ENCODE measurements at regions not wholly inside any gene's neighbourhood (a gene's known extent, or its start where the extent isn't known, plus 50 kb on each side); places are given as distances from the start of the nearest gene placed in this dataset.

DNA sequence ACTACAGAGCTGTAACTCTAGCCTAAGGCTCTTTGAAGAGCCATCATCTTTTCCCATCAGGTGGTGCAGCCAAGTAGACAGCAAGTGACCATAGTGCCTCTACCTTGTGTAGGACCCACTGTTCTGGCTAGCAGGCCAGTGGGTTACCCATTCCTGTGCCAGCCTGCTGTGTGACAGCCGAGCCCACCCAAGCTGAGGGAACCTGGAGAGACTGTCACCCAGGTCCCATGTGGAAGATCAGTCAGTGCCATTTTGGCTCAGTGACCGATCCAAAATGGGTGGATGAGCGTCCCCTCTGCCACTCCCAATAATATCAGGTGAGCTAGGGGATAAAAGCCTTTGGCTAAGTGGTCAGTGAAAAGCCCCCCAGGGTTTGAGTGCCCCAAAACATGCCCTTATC is 417.9 kb downstream of the MATN1 start:
- in situ Hi-C loops (cut with MboI; ENCODE audit: low sequenced_read_pairs), result no loop called here
- no peak for DNase-seq (ENCODE audit: low spot score in 2 of 2)
- no peaks in the 10 kb centered on the region for H3K27me3 ChIP-seq (ENCODE audit: low read depth)
- no peaks in the 10 kb centered on the region for H3K36me3 ChIP-seq (replicated peaks)
- H3K4me3 ChIP-seq, result no peak overlapping the region
- H3K9me3 ChIP-seq, result no peaks in the 10 kb centered on the region
- H3K4me1 ChIP-seq, result no peaks in the 10 kb centered on the region; the same call in 1 of the 2 replicates

GRCh38 chr1:30305061-30305460 is 418.3 kb downstream of the MATN1 start:
- H3K27me3 ChIP-seq (ENCODE audit: low read depth), result no peaks in the 10 kb centered on the region
- no peak overlapping the region for H3K4me3 ChIP-seq
- DNase-seq (ENCODE audit: low spot score in 2 of 2), result no peak
- no peaks in the 10 kb centered on the region for H3K36me3 ChIP-seq (replicated peaks)
- in situ Hi-C loops (cut with MboI; ENCODE audit: low sequenced_read_pairs), result no loop called here
- no peaks in the 10 kb centered on the region; the same call in 1 of the 2 replicates for H3K4me1 ChIP-seq
- H3K9me3 ChIP-seq, result no peaks in the 10 kb centered on the region

GRCh38 chr1:30304080-30304479 is 419.3 kb downstream of the MATN1 start:
- no peaks in the 10 kb centered on the region for H3K27me3 ChIP-seq (ENCODE audit: low read depth)
- no peak for DNase-seq (ENCODE audit: low spot score in 2 of 2)
- no peak overlapping the region for H3K4me3 ChIP-seq
- H3K36me3 ChIP-seq (replicated peaks), result no peaks in the 10 kb centered on the region
- H3K4me1 ChIP-seq, result no peaks in the 10 kb centered on the region; the same call in 1 of the 2 replicates
- no peaks in the 10 kb centered on the region for H3K9me3 ChIP-seq
- in situ Hi-C loops (cut with MboI; ENCODE audit: low sequenced_read_pairs), result no loop called here

GRCh38 chr1:30303387-30303786 is 420.0 kb downstream of the MATN1 start:
- Histone ChIP-seq H3K27me3 (ENCODE audit: low read depth) (no peaks in the 10 kb centered on the region), H3K9me3 (no peaks in the 10 kb centered on the region), H3K4me3 (no peak overlapping the region), H3K36me3 (replicated peaks) (no peaks in the 10 kb centered on the region), H3K4me1 (no peaks in the 10 kb centered on the region; the same call in 1 of the 2 replicates)
- in situ Hi-C loops (cut with MboI; ENCODE audit: low sequenced_read_pairs), result no loop called here
- DNase-seq (ENCODE audit: low spot score in 2 of 2), result no peak

DNA sequence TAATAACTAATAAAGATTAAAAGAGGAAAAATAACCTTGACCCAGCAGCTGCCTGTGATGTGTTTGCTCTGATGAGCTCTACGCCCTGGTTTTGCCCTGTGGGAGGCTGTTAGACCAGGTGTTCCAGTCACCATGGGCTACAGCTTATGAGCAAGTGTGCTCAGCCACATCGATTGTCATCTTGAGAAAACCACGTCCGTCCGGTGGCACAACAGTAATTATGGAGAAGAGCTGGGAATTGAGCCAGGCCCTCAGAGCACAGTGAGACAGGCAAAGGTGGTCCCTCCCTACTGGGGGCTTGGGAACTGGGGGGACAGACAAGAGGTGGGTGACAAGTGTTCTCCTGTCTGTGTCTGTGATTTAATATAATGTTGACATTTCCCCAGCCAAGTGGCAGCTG is 420.5 kb downstream of the MATN1 start:
- in situ Hi-C loops (cut with MboI; ENCODE audit: low sequenced_read_pairs), result no loop called here
- H3K36me3 ChIP-seq (replicated peaks), result no peaks in the 10 kb centered on the region
- no peaks in the 10 kb centered on the region; the same call in 1 of the 2 replicates for H3K4me1 ChIP-seq
- H3K9me3 ChIP-seq, result no peaks in the 10 kb centered on the region
- no peaks in the 10 kb centered on the region for H3K27me3 ChIP-seq (ENCODE audit: low read depth)
- DNase-seq (ENCODE audit: low spot score in 2 of 2), result no peak
- no peak overlapping the region for H3K4me3 ChIP-seq

DNA sequence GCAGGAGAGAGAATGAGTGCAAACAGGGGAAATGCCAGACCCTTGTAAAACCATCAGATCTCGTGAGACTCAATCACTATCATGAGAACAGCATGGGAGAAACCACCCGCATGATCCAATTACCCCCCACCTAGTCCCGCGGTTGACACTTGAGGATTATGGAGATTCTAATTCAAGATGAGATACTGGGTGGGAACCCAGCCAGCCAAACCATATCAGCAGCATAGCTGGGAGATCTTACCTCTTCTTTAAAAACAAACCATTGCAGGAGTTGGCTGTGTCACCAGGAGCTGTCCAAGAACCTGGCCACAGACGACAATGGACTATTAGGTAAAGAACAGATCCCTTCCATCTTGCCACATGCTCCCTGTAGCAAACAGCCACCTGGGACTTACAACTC is 422.7 kb downstream of the MATN1 start:
- H3K4me1 ChIP-seq, result no peaks in the 10 kb centered on the region; the same call in 1 of the 2 replicates
- DNase-seq (ENCODE audit: low spot score in 2 of 2), result no peak
- in situ Hi-C loops (cut with MboI; ENCODE audit: low sequenced_read_pairs), result no loop called here

DNA sequence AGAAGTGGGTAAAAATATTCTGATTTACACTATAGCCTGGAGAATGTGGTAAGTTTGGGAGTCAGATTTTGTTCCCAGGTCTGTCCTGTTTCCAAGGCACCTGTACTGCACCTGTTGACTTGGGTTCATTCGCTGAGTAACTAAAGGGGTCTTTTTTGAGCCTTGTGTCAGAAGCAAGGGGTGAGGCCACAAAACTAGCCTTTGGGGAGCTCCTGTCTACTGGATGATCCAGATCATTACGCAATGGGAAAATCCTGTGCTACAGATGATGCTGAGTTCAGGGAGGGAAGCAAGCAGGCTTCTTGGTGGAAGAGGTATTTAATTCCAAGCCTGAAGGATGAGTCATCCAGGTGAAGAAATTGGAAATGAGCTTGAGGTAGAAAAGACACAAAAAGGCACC is 424.0 kb downstream of the MATN1 start:
- H3K27me3 ChIP-seq (ENCODE audit: low read depth), result no peaks in the 10 kb centered on the region
- in situ Hi-C loops (cut with MboI; ENCODE audit: low sequenced_read_pairs), result no loop called here
- DNase-seq (ENCODE audit: low spot score in 2 of 2), result no peak
- no peaks in the 10 kb centered on the region for H3K36me3 ChIP-seq (replicated peaks)
- H3K4me3 ChIP-seq, result no peak overlapping the region
- H3K4me1 ChIP-seq, result no peaks in the 10 kb centered on the region; the same call in 1 of the 2 replicates
- no peaks in the 10 kb centered on the region for H3K9me3 ChIP-seq

More for the DNA sequence above, 422.7 kb downstream of the MATN1 start:
- no peaks in the 10 kb centered on the region for H3K9me3 ChIP-seq
- H3K36me3 ChIP-seq (replicated peaks), result no peaks in the 10 kb centered on the region
- H3K4me3 ChIP-seq, result no peak overlapping the region
- no peaks in the 10 kb centered on the region for H3K27me3 ChIP-seq (ENCODE audit: low read depth)

GRCh38 chr1:30295674-30296073 is 427.7 kb downstream of the MATN1 start:
- in situ Hi-C loops (cut with MboI; ENCODE audit: low sequenced_read_pairs), result no loop called here
- Histone ChIP-seq H3K4me3 (no peak overlapping the region), H3K4me1 (no peaks in the 10 kb centered on the region), H3K36me3 (replicated peaks) (no peaks in the 10 kb centered on the region), H3K9me3 (no peaks in the 10 kb centered on the region), H3K27me3 (ENCODE audit: low read depth) (0 out of 2 replicates have a peak, but pooled peaks cover 3% of the 10 kb centered on the region)
- DNase-seq (ENCODE audit: low spot score in 2 of 2), result no peak

GRCh38 chr1:30295266-30295665 is 428.1 kb downstream of the MATN1 start:
- Histone ChIP-seq H3K4me3 (no peak overlapping the region), H3K4me1 (no peaks in the 10 kb centered on the region), H3K36me3 (replicated peaks) (no peaks in the 10 kb centered on the region), H3K27me3 (ENCODE audit: low read depth) (0 out of 2 replicates have a peak, but pooled peaks cover 3% of the 10 kb centered on the region), H3K9me3 (no peaks in the 10 kb centered on the region)
- in situ Hi-C loops (cut with MboI; ENCODE audit: low sequenced_read_pairs), result no loop called here
- no peak for DNase-seq (ENCODE audit: low spot score in 2 of 2)

- H3K36me3 ChIP-seq (replicated peaks), result no peaks in the 10 kb centered on the region
- H3K4me3 ChIP-seq, result no peak overlapping the region
- 0 out of 2 replicates have a peak, but pooled peaks cover 3% of the 10 kb centered on the region for H3K27me3 ChIP-seq (ENCODE audit: low read depth)
- in situ Hi-C loops (cut with MboI; ENCODE audit: low sequenced_read_pairs), result no loop called here
- DNase-seq (ENCODE audit: low spot score in 2 of 2), result no peak
- H3K9me3 ChIP-seq, result no peaks in the 10 kb centered on the region
- no peaks in the 10 kb centered on the region for H3K4me1 ChIP-seq
Measured at GRCh38 chr1:30294508-30294907, 428.9 kb downstream of the MATN1 start.

DNA sequence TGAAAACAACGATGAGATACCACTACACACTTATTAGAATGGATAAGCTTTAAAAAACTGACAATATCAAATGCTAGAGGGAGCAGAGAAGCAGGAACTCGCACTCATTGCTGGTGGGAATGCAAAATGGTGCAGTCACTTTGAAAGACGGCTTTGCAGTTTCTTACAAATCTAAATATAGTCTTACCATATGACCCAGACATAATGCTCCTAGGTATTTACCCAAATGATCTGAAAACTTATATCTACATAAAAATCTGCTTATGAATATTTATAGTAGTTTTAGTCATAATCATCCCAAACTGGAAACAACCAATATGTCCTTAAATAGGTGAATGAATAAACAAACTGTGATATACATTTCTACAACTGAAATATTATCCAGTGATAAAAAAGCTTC is 430.9 kb downstream of the MATN1 start:
- DNase-seq (ENCODE audit: low spot score in 2 of 2), result no peak
- H3K9me3 ChIP-seq, result no peaks in the 10 kb centered on the region
- in situ Hi-C loops (cut with MboI; ENCODE audit: low sequenced_read_pairs), result no loop called here
- no peak overlapping the region for H3K4me3 ChIP-seq
- H3K27me3 ChIP-seq (ENCODE audit: low read depth), result 0 out of 2 replicates have a peak, but pooled peaks cover 3% of the 10 kb centered on the region
- no peaks in the 10 kb centered on the region for H3K36me3 ChIP-seq (replicated peaks)
- H3K4me1 ChIP-seq, result no peaks in the 10 kb centered on the region

DNA sequence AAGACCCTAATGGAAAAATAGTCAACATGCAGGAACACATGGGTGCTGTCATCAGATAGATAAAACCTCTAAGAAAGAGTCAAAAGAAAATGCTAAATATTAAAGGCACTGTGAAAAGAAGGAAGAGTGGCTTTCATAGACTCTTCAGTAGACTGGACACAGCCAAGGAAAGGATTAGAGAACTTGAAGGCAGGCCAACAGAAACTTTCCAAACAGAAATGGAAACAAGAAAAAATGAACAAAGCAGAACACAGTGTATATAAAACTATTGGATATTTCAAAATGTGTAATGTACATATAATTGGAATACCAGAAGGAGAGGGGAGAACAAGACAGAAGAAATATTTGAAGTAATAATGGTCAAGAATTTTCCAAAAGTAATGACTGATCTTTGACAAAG is 431.9 kb downstream of the MATN1 start:
- in situ Hi-C loops (cut with MboI; ENCODE audit: low sequenced_read_pairs), result no loop called here
- H3K4me3 ChIP-seq, result no peak overlapping the region
- H3K27me3 ChIP-seq (ENCODE audit: low read depth), result 0 out of 2 replicates have a peak, but pooled peaks cover 3% of the 10 kb centered on the region
- DNase-seq (ENCODE audit: low spot score in 2 of 2), result no peak
- no peaks in the 10 kb centered on the region for H3K36me3 ChIP-seq (replicated peaks)
- H3K9me3 ChIP-seq, result no peaks in the 10 kb centered on the region
- H3K4me1 ChIP-seq, result no peaks in the 10 kb centered on the region

DNA sequence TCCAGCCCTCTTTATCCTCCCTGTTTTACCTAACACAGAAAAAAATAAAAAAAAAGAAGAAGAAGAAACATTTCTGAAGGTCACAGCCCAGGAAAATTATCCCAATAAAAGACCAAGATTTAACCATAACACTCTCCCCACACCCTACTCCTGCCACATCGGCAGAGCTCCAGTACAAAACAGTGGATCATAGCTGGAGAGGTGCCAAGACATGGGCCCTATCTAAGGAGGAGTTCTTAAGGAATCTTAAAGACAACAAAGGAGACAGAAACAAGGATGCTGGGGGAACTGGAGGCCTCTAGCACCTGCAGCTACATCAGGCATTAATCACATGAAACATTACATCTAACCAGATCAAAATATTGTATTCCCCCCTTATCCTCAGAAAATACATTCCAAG is 432.8 kb downstream of the MATN1 start:
- no peaks in the 10 kb centered on the region for H3K36me3 ChIP-seq (replicated peaks)
- in situ Hi-C loops (cut with MboI; ENCODE audit: low sequenced_read_pairs), result no loop called here
- no peak overlapping the region for H3K4me3 ChIP-seq
- no peaks in the 10 kb centered on the region for H3K4me1 ChIP-seq
- no peaks in the 10 kb centered on the region for H3K9me3 ChIP-seq
- DNase-seq (ENCODE audit: low spot score in 2 of 2), result no peak
- 0 out of 2 replicates have a peak, but pooled peaks cover 3% of the 10 kb centered on the region for H3K27me3 ChIP-seq (ENCODE audit: low read depth)

DNA sequence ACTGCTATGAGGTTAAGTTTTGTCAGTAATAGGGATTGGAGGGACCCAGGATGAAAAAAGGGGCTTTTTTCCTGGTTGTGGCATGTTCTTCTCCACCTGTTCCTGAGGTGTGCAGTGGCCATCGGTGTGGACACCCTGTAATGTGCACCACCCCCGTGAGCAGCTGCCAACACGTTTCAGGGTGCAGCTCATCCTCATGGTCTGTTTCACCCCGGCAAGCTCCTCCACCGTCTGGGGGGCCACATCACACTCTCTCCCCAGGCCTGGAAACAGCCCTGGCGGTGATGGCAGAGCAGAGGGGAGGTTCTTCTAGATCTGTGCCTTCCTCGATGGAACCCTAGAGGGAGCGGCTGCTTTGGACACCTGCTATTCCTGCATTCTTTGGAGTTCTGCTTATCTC is 435.4 kb downstream of the MATN1 start:
- Histone ChIP-seq H3K4me1 (no peaks in the 10 kb centered on the region), H3K9me3 (no peaks in the 10 kb centered on the region), H3K36me3 (replicated peaks) (no peaks in the 10 kb centered on the region), H3K4me3 (no peak overlapping the region), H3K27me3 (ENCODE audit: low read depth) (0 out of 2 replicates have a peak, but pooled peaks cover 3% of the 10 kb centered on the region)
- no peak for DNase-seq (ENCODE audit: low spot score in 2 of 2)
- in situ Hi-C loops (cut with MboI; ENCODE audit: low sequenced_read_pairs), result no loop called here

Data from HAP-1 (cell line).